ENCODE measurements at regions not wholly inside any gene's neighbourhood (a gene's known extent, or its start where the extent isn't known, plus 50 kb on each side); places are given as distances from the start of the nearest gene placed in this dataset.
A peak's percentile ranks its signal among the peaks of the same experiment; 100 is the strongest.

DNA sequence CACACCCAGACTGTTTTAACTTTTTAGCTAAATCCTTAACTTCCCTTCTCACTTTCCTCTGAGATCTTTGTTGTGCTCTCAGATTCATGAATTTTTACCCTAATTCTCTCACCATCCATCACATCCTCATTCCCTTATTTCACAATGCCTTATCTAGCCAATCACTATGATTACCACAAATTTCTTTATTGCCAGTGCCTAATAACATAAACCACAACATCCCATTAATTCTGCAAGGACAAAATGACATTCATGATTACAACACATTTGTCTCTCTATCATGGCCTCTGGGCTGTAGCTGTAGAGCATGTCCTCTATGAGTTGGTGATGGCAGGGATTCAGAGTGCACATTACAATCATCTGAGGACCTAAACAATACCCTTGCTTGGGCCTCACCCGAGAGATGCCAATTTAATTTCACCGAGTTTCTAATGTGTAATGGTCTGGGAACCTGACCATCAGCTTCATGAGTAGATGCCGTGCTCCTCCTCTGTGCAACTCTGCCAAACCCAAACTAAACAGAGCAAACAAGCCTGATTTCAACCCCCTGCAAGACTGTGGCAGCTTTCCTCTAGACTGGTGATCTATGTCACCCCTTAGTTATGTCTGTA is 99.3 kb downstream of the SPTSSA start:
- DNase-seq (ENCODE audit: low read depth) = peak; percentile 58
- TF ChIP-seq, protein P1, sequence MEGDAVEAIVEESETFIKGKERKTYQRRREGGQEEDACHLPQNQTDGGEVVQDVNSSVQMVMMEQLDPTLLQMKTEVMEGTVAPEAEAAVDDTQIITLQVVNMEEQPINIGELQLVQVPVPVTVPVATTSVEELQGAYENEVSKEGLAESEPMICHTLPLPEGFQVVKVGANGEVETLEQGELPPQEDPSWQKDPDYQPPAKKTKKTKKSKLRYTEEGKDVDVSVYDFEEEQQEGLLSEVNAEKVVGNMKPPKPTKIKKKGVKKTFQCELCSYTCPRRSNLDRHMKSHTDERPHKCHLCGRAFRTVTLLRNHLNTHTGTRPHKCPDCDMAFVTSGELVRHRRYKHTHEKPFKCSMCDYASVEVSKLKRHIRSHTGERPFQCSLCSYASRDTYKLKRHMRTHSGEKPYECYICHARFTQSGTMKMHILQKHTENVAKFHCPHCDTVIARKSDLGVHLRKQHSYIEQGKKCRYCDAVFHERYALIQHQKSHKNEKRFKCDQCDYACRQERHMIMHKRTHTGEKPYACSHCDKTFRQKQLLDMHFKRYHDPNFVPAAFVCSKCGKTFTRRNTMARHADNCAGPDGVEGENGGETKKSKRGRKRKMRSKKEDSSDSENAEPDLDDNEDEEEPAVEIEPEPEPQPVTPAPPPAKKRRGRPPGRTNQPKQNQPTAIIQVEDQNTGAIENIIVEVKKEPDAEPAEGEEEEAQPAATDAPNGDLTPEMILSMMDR (conservative IDR thresholded peaks at IDR 0.05; ENCODE audit: low read length) = no peak
- no peak overlapping the region for H3K4me3 ChIP-seq (ENCODE audit: low read length)

DNA sequence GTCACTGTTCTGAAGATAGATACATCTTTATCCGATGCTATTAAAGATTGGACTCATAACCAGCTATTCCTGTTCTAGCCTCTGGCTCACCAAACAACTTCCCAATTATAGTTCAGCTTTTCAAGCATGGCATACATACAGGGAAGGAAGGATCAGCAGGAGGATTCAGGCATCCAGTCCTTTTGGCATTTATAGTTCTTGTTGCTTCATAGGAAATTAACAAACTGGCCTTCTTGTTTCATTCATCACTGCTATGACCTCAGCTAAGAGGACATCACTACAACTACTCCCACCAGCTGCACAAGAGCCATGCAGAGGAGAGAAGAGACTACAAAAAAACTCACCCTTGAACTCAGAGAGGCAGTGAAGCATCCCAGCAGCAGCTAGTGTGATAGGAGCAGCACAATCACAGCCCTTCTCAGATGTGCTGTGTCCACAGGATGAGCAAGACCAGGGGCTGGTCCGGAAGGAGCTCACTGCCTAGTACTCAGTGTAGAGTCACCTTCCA is 100.5 kb downstream of the SPTSSA start:
- H3K4me3 ChIP-seq (ENCODE audit: low read length) = no peak overlapping the region
- peak; percentile 25 for DNase-seq (ENCODE audit: low read depth)
- TF ChIP-seq, protein P1 (conservative IDR thresholded peaks at IDR 0.05; ENCODE audit: low read length) = no peak

DNA sequence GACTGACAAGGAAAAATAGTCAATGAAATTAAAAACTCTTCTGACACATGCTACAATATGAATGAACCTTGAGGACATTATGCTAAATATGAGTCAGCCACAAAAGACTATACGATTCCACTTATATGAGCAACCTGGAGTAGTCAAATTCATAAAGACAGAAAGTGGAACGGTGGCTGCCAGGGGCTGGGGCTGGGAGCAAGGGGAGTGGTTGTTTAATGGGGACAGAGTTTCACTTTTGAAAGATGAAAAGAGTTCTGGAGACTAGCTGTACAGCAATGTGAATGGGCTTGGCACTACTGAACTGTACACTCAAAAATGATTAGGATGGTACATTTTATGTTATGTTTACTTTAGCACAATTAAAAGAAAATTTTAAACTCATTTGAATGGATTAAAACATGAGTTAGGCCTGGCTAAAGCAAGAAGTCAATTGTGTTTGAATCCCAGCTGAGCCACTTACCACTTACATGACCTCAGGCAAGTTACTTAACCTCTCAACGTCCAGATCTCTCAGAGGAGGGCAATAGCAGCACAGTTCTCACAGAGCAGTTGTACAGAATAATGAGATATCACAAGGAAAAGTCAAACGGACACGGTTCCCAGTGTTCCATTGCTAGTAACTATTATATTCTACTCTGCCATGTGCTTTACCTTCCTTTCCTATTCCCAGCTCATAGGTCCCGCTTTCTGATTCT is 102.5 kb downstream of the SPTSSA start:
- TF ChIP-seq, protein P1 (conservative IDR thresholded peaks at IDR 0.05; ENCODE audit: low read length) = no peak
- no peak for DNase-seq (ENCODE audit: low read depth)
- H3K4me3 ChIP-seq (ENCODE audit: low read length) = no peak overlapping the region

DNA sequence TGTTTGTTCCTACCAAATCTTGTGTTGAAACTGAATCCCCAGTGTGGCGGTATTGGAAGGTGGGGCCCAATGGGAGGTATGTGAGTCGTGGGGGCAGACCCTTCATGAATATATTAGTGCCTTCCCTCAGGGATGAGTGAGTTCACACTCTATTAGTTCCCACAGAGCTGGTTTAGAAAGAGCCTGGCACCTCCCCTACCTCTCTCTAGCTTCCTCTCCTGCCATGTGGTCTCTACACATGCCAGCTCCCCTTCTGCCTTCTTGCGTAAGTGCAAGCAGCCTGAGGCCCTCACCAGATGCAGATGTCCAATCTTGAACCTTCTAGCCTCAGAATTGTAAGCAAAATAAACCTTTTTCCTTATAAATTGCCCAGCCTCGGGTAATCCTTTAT is 105.8 kb downstream of the SPTSSA start:
- DNase-seq (ENCODE audit: low read depth) = peak; percentile 56
- no peak overlapping the region for H3K4me3 ChIP-seq (ENCODE audit: low read length)
- TF ChIP-seq, protein P1 (conservative IDR thresholded peaks at IDR 0.05; ENCODE audit: low read length) = no peak

DNA sequence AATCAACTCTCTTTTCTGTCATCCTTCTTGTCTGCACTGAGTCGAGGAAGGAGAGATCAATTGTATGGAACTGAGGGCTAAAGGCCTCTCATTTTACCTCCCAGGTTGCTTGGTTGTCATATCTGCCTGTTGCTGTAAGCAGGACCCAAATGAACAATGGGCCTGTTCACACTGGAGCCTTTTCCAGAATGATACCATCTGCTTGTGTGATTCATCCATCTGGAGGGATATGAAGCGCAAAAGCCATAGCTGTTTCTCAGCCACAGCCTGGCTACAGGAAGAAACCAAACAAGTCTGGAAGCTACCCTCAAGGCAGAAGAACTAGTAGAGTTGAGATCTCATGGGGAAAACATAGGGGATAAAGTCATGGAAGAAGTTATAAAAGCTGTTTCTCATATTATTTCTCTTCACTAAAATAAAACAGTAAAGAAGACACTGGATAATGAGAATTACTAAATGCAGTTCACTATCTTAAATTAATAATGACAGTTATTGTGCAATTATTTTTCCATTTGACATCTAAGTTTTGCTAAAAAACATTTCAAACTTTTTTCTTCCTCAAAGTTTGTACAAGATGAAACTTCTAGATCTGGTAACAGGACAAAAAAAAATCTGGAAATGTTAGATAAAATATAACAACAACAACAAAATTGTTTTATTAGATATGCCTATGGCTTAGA is 106.3 kb downstream of the SPTSSA start:
- DNase-seq (ENCODE audit: low read depth) = peak; percentile 74
- H3K4me3 ChIP-seq (ENCODE audit: low read length) = no peak overlapping the region
- TF ChIP-seq, protein P1 (conservative IDR thresholded peaks at IDR 0.05; ENCODE audit: low read length) = no peak

DNA sequence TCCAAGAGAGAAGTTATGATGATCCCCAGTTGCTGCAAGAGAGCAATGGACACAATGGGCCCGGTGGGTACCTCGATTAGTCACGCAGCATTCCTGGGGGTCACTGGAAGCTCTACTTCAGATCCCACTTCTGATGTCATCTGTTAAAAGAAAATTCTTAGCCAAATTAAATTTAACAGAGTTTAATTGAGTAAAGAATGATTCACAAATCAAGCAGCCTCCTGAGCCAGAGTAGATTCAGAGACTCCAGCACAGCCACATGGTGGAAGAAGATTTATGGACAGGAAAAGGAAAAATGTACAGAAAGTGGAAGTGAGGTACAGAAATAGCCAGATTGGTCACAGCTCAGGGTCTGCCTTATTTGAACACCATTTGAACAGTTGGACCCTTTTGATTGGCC is 107.5 kb downstream of the SPTSSA start:
- TF ChIP-seq, protein P1 (conservative IDR thresholded peaks at IDR 0.05; ENCODE audit: low read length) = no peak
- no peak overlapping the region for H3K4me3 ChIP-seq (ENCODE audit: low read length)
- no peak for DNase-seq (ENCODE audit: low read depth)
